Activated T-helper 1 cell treated with anti-CD3 and anti-CD28 coated beads, Interleukin-12 subunit alpha, Interleukin-12 subunit beta, Interleukin-2, Interleukin-4 antibody, amounts not matched to agents 30 ng/mL and 10 ng/mL and 1 ng/mL, durations not matched to agents 14 hours and 24 hours and 36 hours (primary cell): ENCODE measurements at regions not wholly inside any gene's neighbourhood (a gene's known extent, or its start where the extent isn't known, plus 50 kb on each side); places are given as distances from the start of the nearest gene placed in this dataset.
"Not testable (repeated sequence)": the region's sequence is repeated elsewhere in the genome, so short reads cannot be mapped to it uniquely, and the experiment has no call there.

Experiments used
- DNase-seq: peaks from one replicate; pipeline ENCODE4 v3.0.0; 2021; ENCODE audit warnings: low spot score
- H3K27ac Mint-ChIP-seq: one replicate; pipeline ENCODE4 v1.8.0; 2021; ENCODE audit warnings: mild to moderate bottlenecking, mixed read lengths
- H3K27me3 Mint-ChIP-seq: one replicate; pipeline ENCODE4 v1.8.0; 2022; ENCODE audit warnings: mild to moderate bottlenecking, moderate library complexity, mixed read lengths; ENCODE audit not compliant: insufficient read depth
- H3K36me3 Mint-ChIP-seq: one replicate; pipeline ENCODE4 v1.8.0; 2021; ENCODE audit warnings: low read depth, mixed read lengths
- H3K4me1 Mint-ChIP-seq: one replicate; pipeline ENCODE4 v1.8.0; 2021; ENCODE audit warnings: low read depth, mixed read lengths
- H3K4me3 Mint-ChIP-seq: one replicate; pipeline ENCODE4 v1.8.0; 2021; ENCODE audit warnings: mild to moderate bottlenecking, moderate library complexity, mixed read lengths
- H3K9me3 Mint-ChIP-seq: one replicate; pipeline ENCODE4 v1.8.0; 2021; ENCODE audit warnings: mixed read lengths
- intact Hi-C: fragments of 100-400 bp; cut with micrococcal nuclease; formaldehyde crosslinking; loops from one replicate; pipeline ENCODE4 v1.15.1; 2024

GRCh38 chr16:22572331-22573224 lies 61.9 kb downstream of the NPIPB5 start:
- H3K4me1 Mint-ChIP-seq, intact Hi-C loops, H3K9me3 Mint-ChIP-seq, H3K4me3 Mint-ChIP-seq, H3K27ac Mint-ChIP-seq, DNase-seq, H3K36me3 Mint-ChIP-seq: not testable (repeated sequence)
- peaks cover 17% of the 10 kb centered on the region for H3K27me3 Mint-ChIP-seq

- H3K27me3 Mint-ChIP-seq = peaks cover 17% of the 10 kb centered on the region
- H3K36me3 Mint-ChIP-seq, DNase-seq, intact Hi-C loops, H3K4me1 Mint-ChIP-seq, H3K9me3 Mint-ChIP-seq, H3K27ac Mint-ChIP-seq, H3K4me3 Mint-ChIP-seq: not testable (repeated sequence)
Measured at GRCh38 chr16:22573225-22573530, 62.5 kb downstream of the NPIPB5 start.

DNA sequence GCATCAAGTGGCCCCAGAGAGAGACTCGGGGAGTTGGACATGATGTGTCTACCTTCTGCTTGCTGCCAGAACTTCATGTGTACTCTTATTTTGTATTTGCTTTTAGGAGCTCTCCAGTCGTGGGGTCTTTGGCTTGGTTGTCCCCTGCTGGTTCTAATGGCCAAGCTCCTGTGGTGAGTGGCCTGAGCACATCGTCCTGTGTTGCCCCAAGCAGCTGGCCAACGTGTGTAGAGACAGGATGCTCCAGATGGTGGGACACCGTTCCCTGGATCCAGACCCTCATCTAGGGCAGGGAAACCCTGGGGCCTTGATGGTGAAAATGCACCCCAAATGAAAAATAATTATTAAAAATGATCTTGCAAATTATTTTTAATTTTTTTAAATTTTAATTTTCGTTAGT lies 65.8 kb downstream of the NPIPB5 start:
- H3K36me3 Mint-ChIP-seq, H3K9me3 Mint-ChIP-seq, H3K4me3 Mint-ChIP-seq, DNase-seq, intact Hi-C loops, H3K27ac Mint-ChIP-seq, H3K4me1 Mint-ChIP-seq: not testable (repeated sequence)
- peaks cover 17% of the 10 kb centered on the region for H3K27me3 Mint-ChIP-seq

DNA sequence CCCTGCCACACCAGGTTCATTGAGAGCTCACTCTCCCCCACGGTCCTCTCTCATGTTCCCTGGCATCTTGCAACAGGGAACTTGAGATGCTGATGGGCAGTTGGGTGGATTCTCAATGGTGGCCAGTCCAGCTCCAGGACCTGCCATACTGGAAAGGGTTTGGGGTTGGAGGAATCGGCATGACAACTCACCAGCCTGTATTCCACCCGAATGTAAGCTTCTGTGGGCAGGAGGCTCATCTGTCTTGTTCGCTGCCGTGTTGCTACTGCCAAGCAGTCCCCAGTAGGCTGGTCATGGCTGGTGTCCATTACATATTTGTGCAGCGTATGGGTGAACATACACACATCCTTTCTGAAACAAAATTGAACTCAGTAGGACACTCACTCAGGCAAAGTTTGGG lies 72.5 kb downstream of the NPIPB5 start:
- H3K36me3 Mint-ChIP-seq, H3K4me3 Mint-ChIP-seq, H3K4me1 Mint-ChIP-seq, H3K27ac Mint-ChIP-seq, DNase-seq, intact Hi-C loops, H3K9me3 Mint-ChIP-seq, H3K27me3 Mint-ChIP-seq: not testable (repeated sequence)

- DNase-seq, H3K27me3 Mint-ChIP-seq, H3K9me3 Mint-ChIP-seq, H3K36me3 Mint-ChIP-seq, H3K4me3 Mint-ChIP-seq, intact Hi-C loops, H3K27ac Mint-ChIP-seq, H3K4me1 Mint-ChIP-seq: not testable (repeated sequence)
Measured at GRCh38 chr16:22584459-22584858, 73.8 kb downstream of the NPIPB5 start.

DNA sequence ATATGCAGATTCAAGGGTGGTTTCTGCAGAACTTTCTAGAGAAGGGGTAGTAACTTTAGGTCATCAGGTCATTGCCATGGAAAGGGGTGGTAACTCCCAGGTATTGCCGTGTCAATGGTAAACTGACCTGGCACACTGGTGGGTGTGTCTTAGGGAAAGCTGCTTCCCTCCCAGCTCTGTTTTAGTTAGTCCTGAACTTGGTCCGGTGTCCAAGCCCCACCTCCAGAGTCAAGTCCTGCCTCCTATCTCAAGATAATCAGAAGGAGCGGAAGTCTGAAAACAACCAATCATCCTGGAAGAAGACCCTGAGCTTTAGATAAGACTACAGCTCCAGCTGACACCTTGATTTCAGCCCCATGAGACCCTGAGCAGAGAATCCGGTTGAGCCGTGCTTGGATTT lies 74.2 kb downstream of the NPIPB5 start:
- H3K27ac Mint-ChIP-seq, DNase-seq, H3K27me3 Mint-ChIP-seq, H3K36me3 Mint-ChIP-seq, H3K9me3 Mint-ChIP-seq, intact Hi-C loops, H3K4me1 Mint-ChIP-seq, H3K4me3 Mint-ChIP-seq: not testable (repeated sequence)

DNA sequence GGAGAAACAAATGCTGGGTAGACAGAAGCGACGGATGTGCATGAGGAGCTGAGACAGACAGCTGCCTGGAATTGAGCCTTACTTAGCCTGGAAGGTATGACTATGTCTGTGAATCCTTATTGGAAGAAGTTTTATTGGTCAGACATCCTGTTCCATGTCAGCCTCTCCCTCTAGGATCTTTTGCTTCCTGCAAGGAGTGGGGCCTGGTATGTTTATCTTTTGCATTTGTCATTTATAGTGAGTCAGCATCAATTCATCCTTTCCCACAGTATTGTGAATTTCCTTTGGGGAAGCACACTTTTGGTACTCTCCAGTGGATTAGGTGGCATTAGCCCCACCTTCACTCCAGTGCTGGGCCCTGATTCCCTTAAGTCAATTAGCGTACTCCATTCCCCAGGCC lies 74.7 kb downstream of the NPIPB5 start:
- H3K36me3 Mint-ChIP-seq, intact Hi-C loops, H3K4me1 Mint-ChIP-seq, H3K27ac Mint-ChIP-seq, H3K27me3 Mint-ChIP-seq, H3K4me3 Mint-ChIP-seq, H3K9me3 Mint-ChIP-seq, DNase-seq: not testable (repeated sequence)

GRCh38 chr16:22586732-22587131 lies 76.0 kb downstream of the NPIPB5 start:
- H3K27ac Mint-ChIP-seq = not testable (repeated sequence)

GRCh38 chr16:22589757-22590156 lies 79.1 kb downstream of the NPIPB5 start:
- H3K27ac Mint-ChIP-seq, H3K4me1 Mint-ChIP-seq, H3K36me3 Mint-ChIP-seq, intact Hi-C loops, DNase-seq, H3K4me3 Mint-ChIP-seq, H3K9me3 Mint-ChIP-seq, H3K27me3 Mint-ChIP-seq: not testable (repeated sequence)

More at GRCh38 chr16:22586732-22587131, 76.0 kb downstream of the NPIPB5 start:
- intact Hi-C loops, H3K4me3 Mint-ChIP-seq, DNase-seq, H3K9me3 Mint-ChIP-seq, H3K27me3 Mint-ChIP-seq, H3K36me3 Mint-ChIP-seq, H3K4me1 Mint-ChIP-seq: not testable (repeated sequence)

- H3K27me3 Mint-ChIP-seq, H3K27ac Mint-ChIP-seq, H3K4me1 Mint-ChIP-seq, H3K9me3 Mint-ChIP-seq, intact Hi-C loops, H3K4me3 Mint-ChIP-seq, H3K36me3 Mint-ChIP-seq, DNase-seq: not testable (repeated sequence)
Measured at GRCh38 chr16:22596445-22597045, 85.9 kb downstream of the NPIPB5 start.

DNA sequence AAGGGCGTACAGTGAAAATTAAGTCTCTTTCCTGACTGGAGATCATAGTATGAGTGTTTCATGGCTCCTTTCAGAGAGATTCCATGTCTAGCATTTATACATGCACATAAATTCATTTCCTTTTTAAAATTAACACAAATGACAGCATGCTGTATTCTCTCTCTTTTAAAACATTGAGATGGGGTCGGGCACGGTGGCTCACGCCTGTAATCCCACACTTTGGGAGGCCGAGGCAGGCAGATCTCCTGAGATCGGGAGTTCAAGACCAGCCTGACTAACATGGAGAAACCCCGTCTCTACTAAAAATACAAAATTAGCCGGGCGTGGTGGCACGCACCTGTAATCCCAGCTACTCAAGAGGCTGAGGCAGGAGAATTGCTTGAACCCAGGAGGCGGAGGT lies 93.1 kb downstream of the NPIPB5 start:
- intact Hi-C loops, H3K36me3 Mint-ChIP-seq, H3K27ac Mint-ChIP-seq, DNase-seq, H3K9me3 Mint-ChIP-seq, H3K4me3 Mint-ChIP-seq, H3K4me1 Mint-ChIP-seq, H3K27me3 Mint-ChIP-seq: not testable (repeated sequence)

- H3K9me3 Mint-ChIP-seq, H3K36me3 Mint-ChIP-seq, H3K4me1 Mint-ChIP-seq, H3K4me3 Mint-ChIP-seq, intact Hi-C loops, H3K27me3 Mint-ChIP-seq, DNase-seq, H3K27ac Mint-ChIP-seq: not testable (repeated sequence)
Measured at GRCh38 chr16:22606619-22607018, 95.9 kb downstream of the NPIPB5 start.

- H3K27ac Mint-ChIP-seq, H3K36me3 Mint-ChIP-seq, H3K9me3 Mint-ChIP-seq, H3K4me1 Mint-ChIP-seq, intact Hi-C loops, DNase-seq, H3K4me3 Mint-ChIP-seq, H3K27me3 Mint-ChIP-seq: not testable (repeated sequence)
Measured at GRCh38 chr16:22609798-22610197, 99.1 kb downstream of the NPIPB5 start.

- DNase-seq, H3K4me3 Mint-ChIP-seq, H3K27ac Mint-ChIP-seq, H3K27me3 Mint-ChIP-seq, intact Hi-C loops, H3K36me3 Mint-ChIP-seq, H3K9me3 Mint-ChIP-seq, H3K4me1 Mint-ChIP-seq: not testable (repeated sequence)
Measured at GRCh38 chr16:22611128-22611527, 100.4 kb downstream of the NPIPB5 start.
